A549 (cell line): ENCODE measurements at regions not wholly inside any gene's neighbourhood (a gene's known extent, or its start where the extent isn't known, plus 50 kb on each side); places are given as distances from the start of the nearest gene placed in this dataset.
A peak's percentile ranks its signal among the peaks of the same experiment; 100 is the strongest.

ENCODE experiments used
- ATAC-seq, 2 experiments: fragments of 200-7000 bp in 1 of 2; fragments of >200 bp in 1 of 2; cut with Nextera tagmentation in 1 of 2; cut with Tn5 transposase in 1 of 2; 3 replicates each; pipeline versions ENCODE4 v1.8.0 to v1.9.1; 2018 to 2020; ENCODE audit warnings: mild to moderate bottlenecking in 1 of 2, moderate library complexity in 1 of 2
- CTCF ChIA-PET: fragments of 300-600 bp; sonication (Branson Sonifier 250); formaldehyde crosslinking; extraction: SDS; loops from one replicate; lab custom pipeline; 2021; ENCODE audit warnings: antibody characterized with exemption, inconsistent platforms; lab: Yijun Ruan, JAX
- POLR2A ChIA-PET: fragments of 350-600 bp; formaldehyde crosslinking; extraction: SDS; loops from one replicate; lab custom pipeline; 2021; ENCODE audit warnings: antibody characterized with exemption, inconsistent platforms; lab: Yijun Ruan, JAX
- DNase-seq, 2 experiments: peaks; one replicate each; pipeline versions ENCODE4 v3.0.0 to v3.0.0-alpha.2; 2011 to 2016; ENCODE audit warnings: low read depth in 1 of 2, low spot score in 1 of 2
- FAIRE-seq: peaks from 2 replicates; lab custom pipeline; 2011; peaks lifted over from hg19 to GRCh38; lab: Jason Lieb, UNC
- H3K27ac ChIP-seq, 2 experiments: fragments of >200 bp; sonication (Bioruptor Twin); formaldehyde crosslinking; 3 replicates each; pipeline ENCODE4 v1.5.1; 2016 to 2017
- H3K4me1 ChIP-seq: fragments of >200 bp; sonication (Bioruptor Twin); formaldehyde crosslinking; 3 replicates; pipeline ENCODE4 v1.6.1; 2016
- H3K4me2 ChIP-seq: fragments of >200 bp; sonication (Bioruptor Twin); formaldehyde crosslinking; 3 replicates; pipeline ENCODE4 v1.6.1; 2016
- H3K4me3 ChIP-seq: fragments of >200 bp; sonication (Bioruptor Twin); formaldehyde crosslinking; 3 replicates; pipeline ENCODE4 v1.5.1; 2016
- H3K9me3 ChIP-seq: fragments of >200 bp; sonication (Bioruptor Twin); formaldehyde crosslinking; 3 replicates; pipeline ENCODE4 v1.6.1; 2016
- EHF ChIP-seq: fragments of 250-450 bp; sonication (Bioruptor Pico); IDR thresholded peaks from 2 replicates; pipeline ENCODE4 v1.5.0; 2020; ENCODE audit warnings: mild to moderate bottlenecking
- EHMT2 ChIP-seq: fragments of 200-600 bp; sonication (generic); IDR thresholded peaks from 2 replicates; pipeline ENCODE4 v1.6.1; 2016; ENCODE audit warnings: antibody characterized with exemption, low read depth, mild to moderate bottlenecking, moderate library complexity
- ESRRA ChIP-seq: fragments of 150-350 bp; IDR thresholded peaks from 2 replicates; pipeline ENCODE4 v1.6.1; 2014; ENCODE audit warnings: mild to moderate bottlenecking, low read length, borderline replicate concordance
- FOSB ChIP-seq: fragments of 250-450 bp; sonication (Bioruptor Pico); IDR thresholded peaks from 2 replicates; pipeline ENCODE4 v1.5.0; 2020; ENCODE audit warnings: mild to moderate bottlenecking, moderate library complexity
- FOXS1 ChIP-seq: fragments of 250-450 bp; sonication (Bioruptor Pico); IDR thresholded peaks from 2 replicates; pipeline ENCODE4 v1.5.0; 2020; ENCODE audit warnings: mild to moderate bottlenecking, moderate library complexity
- JUN ChIP-seq, 2 experiments: fragments of >200 bp; sonication (Bioruptor Twin); formaldehyde crosslinking; IDR thresholded peaks; 2 replicates in 1 of 2; 3 replicates in 1 of 2; pipeline ENCODE4 v1.6.1; 2016 to 2017
- KDM1A ChIP-seq: fragments of 200-600 bp; sonication (generic); IDR thresholded peaks from 2 replicates; pipeline ENCODE4 v1.6.1; 2016; ENCODE audit warnings: low read depth, mild to moderate bottlenecking
- NPAS2 ChIP-seq: fragments of 250-450 bp; sonication (Bioruptor Pico); IDR thresholded peaks from 2 replicates; pipeline ENCODE4 v1.8.0; 2022; ENCODE audit warnings: mild to moderate bottlenecking, moderate library complexity, borderline replicate concordance
- NR3C1 ChIP-seq: fragments of >200 bp; sonication (Bioruptor Twin); formaldehyde crosslinking; IDR thresholded peaks from 3 replicates; pipeline ENCODE4 v1.6.1; 2017
- PHF8 ChIP-seq: fragments of 200-600 bp; sonication (generic); IDR thresholded peaks from 2 replicates; pipeline ENCODE4 v1.6.1; 2016; ENCODE audit warnings: low read depth, mild to moderate bottlenecking, antibody characterized with exemption, moderate library complexity, borderline replicate concordance
- RAD21 ChIP-seq, 2 experiments: fragments of >200 bp in 1 of 2; sonication (Bioruptor Twin) in 1 of 2; formaldehyde crosslinking in 1 of 2; IDR thresholded peaks in 1 of 2; conservative IDR thresholded peaks in 1 of 2; 2 replicates in 1 of 2; 3 replicates in 1 of 2; pipeline ENCODE4 v1.6.1; 2012 to 2018; ENCODE audit warnings: inconsistent platforms in 1 of 2
- RARB ChIP-seq: fragments of 250-450 bp; sonication (Bioruptor Pico); IDR thresholded peaks from 2 replicates; pipeline ENCODE4 v1.8.0; 2021; ENCODE audit warnings: mild to moderate bottlenecking, moderate library complexity
- SMC3 ChIP-seq: fragments of >200 bp; sonication (Bioruptor Twin); formaldehyde crosslinking; IDR thresholded peaks from 3 replicates; pipeline ENCODE4 v1.6.1; 2018; ENCODE audit warnings: inconsistent platforms
- TFCP2L1 ChIP-seq: fragments of 250-450 bp; sonication (Bioruptor Pico); IDR thresholded peaks from 2 replicates; pipeline ENCODE4 v1.5.0; 2021; ENCODE audit warnings: mild to moderate bottlenecking
- ZFP36 ChIP-seq: fragments of 450-650 bp; IDR thresholded peaks from 2 replicates; pipeline ENCODE4 v1.6.1; 2014; ENCODE audit warnings: borderline replicate concordance; ENCODE audit not compliant: partially characterized antibody
- WGBS: methylation state at CpG from one replicate; pipeline ENCODE4 v1.1.6; 2017; ENCODE audit errors: missing lambda C conversion rate; 5-methylcytosine and 5-hydroxymethylcytosine counted together
- TF ChIP-seq, protein P1 (sequence below): fragments of 250-450 bp; sonication (Bioruptor Pico); IDR thresholded peaks from 2 replicates; pipeline ENCODE4 v1.5.0; 2021; ENCODE audit warnings: mild to moderate bottlenecking, moderate library complexity, borderline replicate concordance
- TF ChIP-seq, protein P2 (sequence below): fragments of 250-450 bp; sonication (Bioruptor Pico); IDR thresholded peaks from 2 replicates; pipeline ENCODE4 v1.5.0; 2020; ENCODE audit warnings: low read depth, mild to moderate bottlenecking, moderate library complexity
- TF ChIP-seq, protein P3 (sequence below): IDR thresholded peaks from 2 replicates; pipeline ENCODE4 v1.6.1; 2012
- TF ChIP-seq, protein P4 (sequence below): fragments of >200 bp; sonication (Bioruptor Twin); formaldehyde crosslinking; IDR thresholded peaks from 3 replicates; pipeline ENCODE4 v1.5.1; 2016
- TF ChIP-seq, protein P5 (sequence below): IDR thresholded peaks from 2 replicates; pipeline ENCODE4 v1.6.1; 2012; ENCODE audit warnings: low read depth, borderline replicate concordance

DNA sequence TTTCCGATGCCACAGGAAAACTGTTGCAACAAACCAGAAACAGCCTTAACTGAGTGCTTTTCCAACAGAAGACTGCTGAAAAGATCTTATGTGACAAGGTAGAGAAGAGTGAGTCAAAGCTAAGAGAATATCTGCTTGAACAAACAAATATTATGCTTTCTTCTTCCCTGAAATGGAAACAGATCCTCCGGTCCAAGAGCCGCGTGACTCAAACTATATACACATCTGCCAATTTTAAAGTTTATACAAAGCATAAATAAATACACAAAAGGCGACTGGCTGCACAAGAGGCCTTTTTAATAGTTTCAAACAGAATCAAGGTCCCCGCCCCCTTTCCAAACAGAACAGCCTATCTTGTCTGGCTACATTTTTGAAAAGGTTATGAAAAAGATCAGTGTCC is 329.7 kb upstream of the F9 start:
- H3K4me1 ChIP-seq: no peaks in the 10 kb centered on the region
- no peak overlapping the region for H3K27ac ChIP-seq
- WGBS: 7% methylated on average over 6 of the region's 6 CpGs
- no peak overlapping the region for H3K4me3 ChIP-seq
- ChIA-PET POLR2A (no interaction called here), CTCF (interaction anchor here (0.7 kb wide), 1 partner anchor 52 kb away, joined by 3 read pairs; no protein-coding TSS in a partner anchor)
- FAIRE-seq: no peak
- TF ChIP-seq, protein P1, sequence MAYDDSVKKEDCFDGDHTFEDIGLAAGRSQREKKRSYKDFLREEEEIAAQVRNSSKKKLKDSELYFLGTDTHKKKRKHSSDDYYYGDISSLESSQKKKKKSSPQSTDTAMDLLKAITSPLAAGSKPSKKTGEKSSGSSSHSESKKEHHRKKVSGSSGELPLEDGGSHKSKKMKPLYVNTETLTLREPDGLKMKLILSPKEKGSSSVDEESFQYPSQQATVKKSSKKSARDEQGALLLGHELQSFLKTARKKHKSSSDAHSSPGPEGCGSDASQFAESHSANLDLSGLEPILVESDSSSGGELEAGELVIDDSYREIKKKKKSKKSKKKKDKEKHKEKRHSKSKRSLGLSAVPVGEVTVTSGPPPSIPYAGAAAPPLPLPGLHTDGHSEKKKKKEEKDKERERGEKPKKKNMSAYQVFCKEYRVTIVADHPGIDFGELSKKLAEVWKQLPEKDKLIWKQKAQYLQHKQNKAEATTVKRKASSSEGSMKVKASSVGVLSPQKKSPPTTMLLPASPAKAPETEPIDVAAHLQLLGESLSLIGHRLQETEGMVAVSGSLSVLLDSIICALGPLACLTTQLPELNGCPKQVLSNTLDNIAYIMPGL (CRISPR knock-in tag): no peak
- no peak for TF ChIP-seq NPAS2 (CRISPR knock-in tag)
- no peak for TF ChIP-seq NR3C1
- no peak for TF ChIP-seq JUN (IDR thresholded peaks at IDR 0.05)
- TF ChIP-seq, protein P2, sequence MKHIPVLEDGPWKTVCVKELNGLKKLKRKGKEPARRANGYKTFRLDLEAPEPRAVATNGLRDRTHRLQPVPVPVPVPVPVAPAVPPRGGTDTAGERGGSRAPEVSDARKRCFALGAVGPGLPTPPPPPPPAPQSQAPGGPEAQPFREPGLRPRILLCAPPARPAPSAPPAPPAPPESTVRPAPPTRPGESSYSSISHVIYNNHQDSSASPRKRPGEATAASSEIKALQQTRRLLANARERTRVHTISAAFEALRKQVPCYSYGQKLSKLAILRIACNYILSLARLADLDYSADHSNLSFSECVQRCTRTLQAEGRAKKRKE (CRISPR knock-in tag): no peak
- TF ChIP-seq, protein P3, sequence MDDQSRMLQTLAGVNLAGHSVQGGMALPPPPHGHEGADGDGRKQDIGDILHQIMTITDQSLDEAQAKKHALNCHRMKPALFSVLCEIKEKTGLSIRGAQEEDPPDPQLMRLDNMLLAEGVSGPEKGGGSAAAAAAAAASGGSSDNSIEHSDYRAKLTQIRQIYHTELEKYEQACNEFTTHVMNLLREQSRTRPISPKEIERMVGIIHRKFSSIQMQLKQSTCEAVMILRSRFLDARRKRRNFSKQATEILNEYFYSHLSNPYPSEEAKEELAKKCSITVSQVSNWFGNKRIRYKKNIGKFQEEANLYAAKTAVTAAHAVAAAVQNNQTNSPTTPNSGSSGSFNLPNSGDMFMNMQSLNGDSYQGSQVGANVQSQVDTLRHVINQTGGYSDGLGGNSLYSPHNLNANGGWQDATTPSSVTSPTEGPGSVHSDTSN: no peak
- TF ChIP-seq EHF: no peak
- TF ChIP-seq RAD21 (conservative IDR thresholded peaks at IDR 0.05 in 1 of 2, IDR thresholded peaks at IDR 0.05 in 1 of 2): no peak
- TF ChIP-seq EHMT2: no peak
- TF ChIP-seq ZFP36: no peak
- no peak for TF ChIP-seq SMC3
- TF ChIP-seq FOSB: no peak
- no peaks in the 10 kb centered on the region for H3K9me3 ChIP-seq
- peak in 1 of 2 experiments; percentile 16 for DNase-seq
- ATAC-seq: no peak
- H3K4me2 ChIP-seq: no peak overlapping the region

DNA sequence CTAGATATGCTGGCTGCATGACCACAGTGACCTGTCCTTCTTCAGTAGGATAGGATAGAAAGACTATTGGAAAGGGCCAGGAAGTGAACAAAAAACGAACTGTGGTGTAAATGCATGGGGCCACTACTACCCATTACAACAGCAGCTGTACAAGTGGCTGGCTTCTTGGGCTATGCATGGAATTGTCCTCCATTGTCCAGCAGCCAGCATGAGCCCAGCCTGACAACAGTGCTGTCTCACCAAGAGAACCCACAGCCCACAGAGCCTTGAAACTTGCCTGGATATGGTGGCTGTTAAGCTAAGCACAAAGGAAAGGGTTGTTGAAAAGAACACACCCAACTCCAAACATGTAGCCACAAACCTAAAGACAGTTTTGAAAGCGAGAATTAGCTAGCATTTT is 330.2 kb upstream of the F9 start:
- no peak overlapping the region for H3K4me2 ChIP-seq
- ATAC-seq: no peak
- H3K4me3 ChIP-seq: no peak overlapping the region

More for the DNA sequence above, 330.2 kb upstream of the F9 start:
- ChIA-PET POLR2A (no interaction called here), CTCF (no interaction called here)
- WGBS: 0% methylated on average over 2 of the region's 2 CpGs
- FAIRE-seq: no peak
- DNase-seq: no peak
- Histone ChIP-seq H3K9me3 (no peaks in the 10 kb centered on the region), H3K4me1 (no peaks in the 10 kb centered on the region), H3K27ac (no peak overlapping the region)
- TF ChIP-seq FOXS1 (CRISPR knock-in tag) (no peak), ESRRA (no peak), KDM1A (no peak), PHF8 (no peak), ZFP36 (no peak), TFCP2L1 (no peak), EHMT2 (no peak), RARB (CRISPR knock-in tag) (no peak)
- TF ChIP-seq, protein P3: no peak
- TF ChIP-seq, protein P4, sequence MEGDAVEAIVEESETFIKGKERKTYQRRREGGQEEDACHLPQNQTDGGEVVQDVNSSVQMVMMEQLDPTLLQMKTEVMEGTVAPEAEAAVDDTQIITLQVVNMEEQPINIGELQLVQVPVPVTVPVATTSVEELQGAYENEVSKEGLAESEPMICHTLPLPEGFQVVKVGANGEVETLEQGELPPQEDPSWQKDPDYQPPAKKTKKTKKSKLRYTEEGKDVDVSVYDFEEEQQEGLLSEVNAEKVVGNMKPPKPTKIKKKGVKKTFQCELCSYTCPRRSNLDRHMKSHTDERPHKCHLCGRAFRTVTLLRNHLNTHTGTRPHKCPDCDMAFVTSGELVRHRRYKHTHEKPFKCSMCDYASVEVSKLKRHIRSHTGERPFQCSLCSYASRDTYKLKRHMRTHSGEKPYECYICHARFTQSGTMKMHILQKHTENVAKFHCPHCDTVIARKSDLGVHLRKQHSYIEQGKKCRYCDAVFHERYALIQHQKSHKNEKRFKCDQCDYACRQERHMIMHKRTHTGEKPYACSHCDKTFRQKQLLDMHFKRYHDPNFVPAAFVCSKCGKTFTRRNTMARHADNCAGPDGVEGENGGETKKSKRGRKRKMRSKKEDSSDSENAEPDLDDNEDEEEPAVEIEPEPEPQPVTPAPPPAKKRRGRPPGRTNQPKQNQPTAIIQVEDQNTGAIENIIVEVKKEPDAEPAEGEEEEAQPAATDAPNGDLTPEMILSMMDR: no peak
- TF ChIP-seq, protein P5, sequence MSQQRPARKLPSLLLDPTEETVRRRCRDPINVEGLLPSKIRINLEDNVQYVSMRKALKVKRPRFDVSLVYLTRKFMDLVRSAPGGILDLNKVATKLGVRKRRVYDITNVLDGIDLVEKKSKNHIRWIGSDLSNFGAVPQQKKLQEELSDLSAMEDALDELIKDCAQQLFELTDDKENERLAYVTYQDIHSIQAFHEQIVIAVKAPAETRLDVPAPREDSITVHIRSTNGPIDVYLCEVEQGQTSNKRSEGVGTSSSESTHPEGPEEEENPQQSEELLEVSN: no peak
